SK-N-SH treated with all-trans-retinoic acid at 6 μM for 48 hours (cell line): ENCODE measurements at regions not wholly inside any gene's neighbourhood (a gene's known extent, or its start where the extent isn't known, plus 50 kb on each side); places are given as distances from the start of the nearest gene placed in this dataset.

Experiments
- GLIS3 ChIP-seq: fragments of 250-450 bp; sonication (Bioruptor Pico); IDR thresholded peaks from 2 replicates; pipeline ENCODE4 v1.5.0; 2020; ENCODE audit warnings: mild to moderate bottlenecking, moderate library complexity
- RARB ChIP-seq: fragments of 250-450 bp; sonication (Bioruptor Pico); IDR thresholded peaks from 2 replicates; pipeline ENCODE4 v1.8.0; 2021; ENCODE audit warnings: mild to moderate bottlenecking, moderate library complexity

- TF ChIP-seq GLIS3 (CRISPR knock-in tag) = no peak
- no peak for TF ChIP-seq RARB
Measured at GRCh38 chr14:76933515-76933914, 95.0 kb downstream of the IRF2BPL start.
